GOT3 (cell line): ENCODE measurements at regions not wholly inside any gene's neighbourhood (a gene's known extent, or its start where the extent isn't known, plus 50 kb on each side); places are given as distances from the start of the nearest gene placed in this dataset.
"Not testable (repeated sequence)": the region's sequence is repeated elsewhere in the genome, so short reads cannot be mapped to it uniquely, and the experiment has no call there.

Source experiments
- DNase-seq: peaks from one replicate; lab custom pipeline; 2025; ENCODE audit warnings: mixed read lengths; lab: John Stamatoyannopoulos, UW

GRCh38 chr5:159786201-159786600 lies 130.1 kb upstream of the ADRA1B start:
- no peak for DNase-seq

DNA sequence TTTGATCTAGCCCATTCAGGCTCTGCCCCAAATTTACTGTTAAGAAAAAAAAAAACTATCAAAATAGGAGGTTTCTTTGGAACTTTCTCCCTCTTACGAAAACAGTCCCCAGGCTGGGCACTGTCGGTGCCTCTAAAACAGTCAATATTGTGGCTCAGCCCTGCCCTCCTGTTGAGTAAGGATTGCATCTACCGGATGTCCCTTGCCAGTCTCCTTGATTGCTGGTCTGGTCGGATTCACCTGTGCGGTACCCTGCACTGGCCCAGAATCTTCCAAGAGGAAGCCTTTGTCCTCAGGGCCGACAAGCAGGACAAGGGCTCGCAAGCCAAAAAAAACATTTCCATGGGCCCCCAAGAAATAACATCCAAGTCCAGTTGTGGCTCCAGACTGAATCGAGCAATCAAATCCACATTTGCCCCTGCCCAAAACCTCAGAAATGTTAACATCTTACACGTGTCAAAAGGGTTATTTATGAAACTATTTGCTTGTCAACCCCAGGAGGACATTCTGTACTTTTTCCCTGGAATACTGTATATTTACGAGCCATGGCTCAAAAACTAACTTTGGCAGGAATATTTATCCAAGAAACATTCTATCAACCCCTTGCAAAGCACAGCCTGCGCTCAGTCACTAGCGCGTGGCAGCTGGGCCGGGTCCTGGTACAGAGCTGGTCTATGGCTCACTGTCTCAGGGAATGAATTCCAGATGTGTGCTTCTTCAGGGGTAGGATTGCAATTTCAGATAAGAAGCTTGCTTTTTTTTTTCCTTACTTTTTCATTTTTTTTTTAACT lies 129.2 kb upstream of the ADRA1B start:
- no peak for DNase-seq

DNA sequence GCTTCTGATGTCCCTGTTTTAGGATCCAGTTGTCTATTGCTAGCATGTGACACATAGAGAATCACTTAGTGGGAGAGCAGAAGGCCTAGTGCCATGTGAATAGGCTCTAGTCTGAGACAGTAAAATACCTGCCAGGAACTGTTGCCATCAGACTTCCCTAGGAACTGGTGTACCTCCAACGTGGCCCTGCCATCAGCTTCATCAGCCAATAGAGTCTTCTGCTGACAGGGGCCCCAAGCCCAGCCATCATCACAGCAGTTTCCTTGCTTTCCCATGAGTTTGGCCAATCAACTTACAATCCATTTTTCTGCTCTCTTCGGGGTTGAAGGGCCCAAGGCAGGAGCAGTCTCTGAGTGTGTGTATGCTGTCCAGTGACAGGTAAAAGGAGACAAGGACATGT lies 128.4 kb upstream of the ADRA1B start:
- no peak for DNase-seq

GRCh38 chr5:159788835-159789331 lies 127.4 kb upstream of the ADRA1B start:
- no peak for DNase-seq

DNA sequence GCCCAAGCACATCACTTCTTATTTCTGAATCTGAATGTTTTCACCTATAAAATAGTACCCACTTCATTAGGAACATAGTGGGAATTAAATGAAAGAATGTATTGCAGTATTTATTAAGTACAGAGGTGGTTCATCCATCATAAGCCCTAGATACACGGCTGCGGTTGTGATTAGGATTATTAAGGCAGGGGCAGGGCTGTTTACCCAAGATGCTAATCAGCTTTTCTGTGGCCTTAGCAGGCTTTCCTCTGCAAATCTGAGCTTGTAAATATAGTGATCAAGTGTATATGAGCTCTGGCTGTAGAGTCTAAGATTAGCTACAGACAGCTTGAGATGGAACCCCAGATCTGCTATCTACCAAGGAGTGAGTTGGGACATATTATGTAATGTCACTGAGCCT lies 124.1 kb upstream of the ADRA1B start:
- DNase-seq, result no peak

- no peak for DNase-seq
Measured at GRCh38 chr5:159797261-159797970, 118.9 kb upstream of the ADRA1B start.

- DNase-seq, result no peak
Measured at GRCh38 chr5:159799701-159800100, 116.6 kb upstream of the ADRA1B start.

DNA sequence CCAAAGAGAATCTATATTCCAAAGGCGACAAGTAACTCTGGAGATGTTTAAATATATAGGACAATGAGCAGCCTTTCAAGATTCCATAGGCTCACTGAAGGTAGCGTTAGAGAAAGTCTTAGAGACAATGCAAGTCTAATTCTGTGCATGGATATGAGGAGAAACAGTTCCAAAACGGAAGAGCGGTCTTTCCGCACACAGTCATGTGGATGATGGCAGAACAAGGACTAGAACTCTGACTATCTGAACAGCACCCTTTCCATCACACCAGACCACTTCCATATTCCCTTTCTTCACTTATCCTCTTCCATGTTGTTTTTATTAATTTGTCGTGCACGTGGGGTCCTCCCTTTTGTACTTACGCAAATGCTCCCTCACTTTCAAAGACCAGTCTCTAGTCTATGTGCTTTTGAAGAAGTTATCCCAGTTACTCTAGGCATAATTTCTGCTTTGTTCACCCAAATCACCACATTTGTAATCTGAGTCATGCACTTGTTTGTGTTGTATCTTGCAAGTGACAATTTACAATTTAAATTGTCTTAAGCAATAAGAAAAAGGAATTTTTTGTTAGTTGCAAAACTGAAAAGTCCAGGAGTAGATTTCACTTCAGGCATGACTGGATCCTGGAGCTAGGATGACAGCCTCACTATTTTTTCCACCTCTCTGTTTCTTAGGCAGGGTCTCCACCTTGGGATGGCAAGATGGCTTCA lies 116.0 kb upstream of the ADRA1B start:
- no peak for DNase-seq

DNA sequence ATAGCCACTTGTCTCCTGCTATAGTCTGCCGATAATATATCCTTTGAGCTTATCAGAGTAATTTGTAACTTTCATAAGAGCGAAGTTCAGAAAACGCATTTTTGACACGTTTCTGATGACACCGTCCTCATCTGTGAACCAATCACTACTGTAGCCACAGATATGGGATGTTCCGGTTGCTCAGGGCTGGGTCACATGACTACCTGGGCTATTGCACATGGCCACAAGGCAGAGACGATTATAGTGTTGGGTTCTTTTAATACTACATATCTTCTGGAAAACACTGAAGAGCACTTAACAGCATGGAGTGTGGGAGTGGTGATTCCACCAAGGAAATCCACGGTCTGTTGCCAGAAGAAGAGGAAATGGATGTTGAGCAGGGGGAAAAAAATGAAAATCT lies 115.0 kb upstream of the ADRA1B start:
- DNase-seq, result no peak

- no peak for DNase-seq
Measured at GRCh38 chr5:159802661-159803060, 113.6 kb upstream of the ADRA1B start.

DNA sequence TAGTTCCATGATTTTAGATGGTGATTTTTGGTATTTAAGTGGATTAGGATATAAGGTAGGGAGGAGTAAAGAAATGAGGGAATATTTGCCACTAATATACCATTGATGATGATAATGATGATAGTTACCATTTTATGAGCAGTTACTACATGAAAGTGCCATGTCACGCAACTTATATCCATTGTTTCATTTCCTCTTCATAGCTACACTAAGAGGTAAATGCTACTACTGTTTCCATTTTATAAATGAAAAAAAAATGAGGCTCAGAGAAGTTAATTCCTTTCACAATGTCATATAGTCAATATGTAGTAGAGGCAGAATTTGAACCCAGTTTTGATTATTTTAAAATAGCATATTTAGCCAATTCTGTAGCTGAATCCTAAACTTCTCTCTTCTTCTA lies 112.2 kb upstream of the ADRA1B start:
- no peak for DNase-seq

DNA sequence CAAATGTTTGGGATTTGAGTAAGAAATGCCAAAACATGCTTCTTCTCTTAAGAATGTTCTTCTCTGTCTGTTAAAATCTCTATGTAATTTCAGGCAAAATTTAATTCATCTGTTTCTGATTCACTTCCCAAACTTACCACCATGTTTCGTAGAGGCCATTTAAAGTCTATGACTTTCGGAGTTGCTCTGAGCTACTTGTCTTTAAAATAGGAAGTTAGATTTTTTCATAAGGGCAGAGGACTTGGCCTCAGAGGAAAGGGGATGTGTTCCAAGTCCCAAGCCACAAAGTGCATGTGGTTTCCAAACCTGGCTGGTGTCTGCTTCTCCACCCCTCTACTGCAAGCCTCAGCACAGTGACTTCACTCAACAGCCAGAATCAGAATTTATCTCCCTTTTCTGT lies 111.3 kb upstream of the ADRA1B start:
- DNase-seq, result no peak

DNA sequence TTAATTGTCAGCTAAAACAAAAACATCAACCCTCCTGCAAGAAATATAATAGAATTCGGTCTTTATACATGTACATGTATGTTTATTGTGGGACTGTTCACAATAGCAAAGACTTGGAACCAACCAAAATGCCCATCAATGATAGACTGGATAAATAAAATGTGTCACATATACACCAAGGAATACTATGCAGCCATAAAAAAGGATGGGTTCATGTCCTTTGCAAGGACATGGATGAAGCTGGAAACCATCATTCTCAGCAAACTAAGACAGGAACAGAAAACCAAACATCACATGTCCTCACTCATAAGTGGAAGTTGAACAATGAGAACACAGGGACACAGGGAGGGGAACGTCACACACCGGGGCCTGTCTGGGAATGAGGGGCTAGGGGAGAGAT lies 109.1 kb upstream of the ADRA1B start:
- not testable (repeated sequence) for DNase-seq

DNA sequence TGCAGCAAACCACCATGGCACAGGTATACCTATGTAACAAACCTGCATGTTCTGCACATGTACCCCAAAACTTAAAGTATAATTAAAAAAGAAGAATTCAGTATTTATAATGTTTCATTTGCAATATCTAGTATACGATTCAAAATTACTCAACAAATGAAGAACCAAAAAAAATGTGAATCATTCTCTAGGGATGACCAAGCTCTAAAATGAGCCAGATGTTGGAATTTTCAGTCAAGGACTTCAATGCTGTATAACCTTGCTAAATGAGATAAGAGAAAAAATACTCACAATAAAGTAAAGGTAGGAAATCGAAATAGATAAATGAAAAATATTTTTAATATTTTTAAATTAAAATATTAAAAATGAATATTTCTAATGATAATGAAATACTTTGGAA lies 108.7 kb upstream of the ADRA1B start:
- DNase-seq, result no peak

DNA sequence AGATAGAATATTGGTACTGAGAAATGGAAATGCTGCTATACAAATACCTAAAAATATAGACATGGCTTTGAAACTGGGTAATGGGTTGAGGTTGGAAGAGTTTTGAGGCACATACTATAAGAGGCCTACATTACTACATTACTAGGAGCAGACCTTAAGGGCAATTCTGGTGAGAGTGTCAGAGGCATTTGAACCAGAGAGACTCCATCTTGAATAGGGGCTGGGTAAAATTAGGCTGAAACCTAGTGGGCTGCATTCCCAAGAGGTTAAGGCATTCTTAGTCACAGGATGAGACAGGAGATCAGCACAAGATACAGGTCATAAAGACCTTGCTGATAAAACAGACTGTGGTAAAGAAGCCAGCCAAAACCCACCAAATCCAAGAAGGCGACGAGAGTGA lies 104.6 kb upstream of the ADRA1B start:
- no peak for DNase-seq

- not testable (repeated sequence) for DNase-seq
Measured at GRCh38 chr5:159812759-159813158, 103.5 kb upstream of the ADRA1B start.

- DNase-seq, result no peak
Measured at GRCh38 chr5:159814222-159814621, 102.1 kb upstream of the ADRA1B start.

DNA sequence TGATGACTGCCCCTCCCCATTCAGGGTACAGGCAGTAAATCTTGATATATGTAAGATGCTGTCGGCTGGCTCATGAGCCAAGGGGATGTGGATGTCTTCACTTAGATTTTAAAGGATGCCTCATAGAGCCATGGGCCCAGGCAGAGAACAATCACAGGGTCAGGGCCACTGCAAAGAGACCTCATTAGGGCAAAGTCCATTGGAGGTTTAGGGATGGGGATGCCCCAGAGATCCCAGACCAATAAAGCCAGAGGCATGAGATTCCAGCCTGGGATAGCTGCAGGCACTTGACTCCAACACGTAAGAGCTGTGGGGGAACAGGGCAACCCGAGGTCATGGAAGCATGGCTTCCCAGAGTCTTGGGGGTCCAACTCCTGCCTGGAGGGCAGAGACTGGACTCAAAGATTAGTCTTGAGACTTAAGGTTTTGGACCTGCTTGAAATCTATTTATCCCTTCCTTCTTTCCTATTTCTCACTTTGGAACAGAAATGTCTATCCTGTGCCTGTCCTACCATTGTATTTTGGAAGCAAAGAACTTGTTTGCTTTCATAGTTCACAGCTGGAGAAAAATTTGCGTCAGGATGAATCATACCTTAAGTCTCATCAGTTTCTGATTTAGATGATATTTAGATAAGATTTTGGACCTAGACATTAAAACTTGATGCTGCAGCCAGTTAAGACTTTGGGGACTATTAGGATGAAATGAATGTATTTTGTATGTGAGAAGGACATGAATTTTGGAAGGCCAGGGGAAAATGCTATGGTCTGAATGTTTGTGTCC lies 101.3 kb upstream of the ADRA1B start:
- DNase-seq, result no peak

GRCh38 chr5:159817262-159818029 lies 98.8 kb upstream of the ADRA1B start:
- DNase-seq, result no peak

- no peak for DNase-seq
Measured at GRCh38 chr5:159819591-159820411, 96.5 kb upstream of the ADRA1B start.
